ENCODE measurements at regions not wholly inside any gene's neighbourhood (a gene's known extent, or its start where the extent isn't known, plus 50 kb on each side); places are given as distances from the start of the nearest gene placed in this dataset.

DNA sequence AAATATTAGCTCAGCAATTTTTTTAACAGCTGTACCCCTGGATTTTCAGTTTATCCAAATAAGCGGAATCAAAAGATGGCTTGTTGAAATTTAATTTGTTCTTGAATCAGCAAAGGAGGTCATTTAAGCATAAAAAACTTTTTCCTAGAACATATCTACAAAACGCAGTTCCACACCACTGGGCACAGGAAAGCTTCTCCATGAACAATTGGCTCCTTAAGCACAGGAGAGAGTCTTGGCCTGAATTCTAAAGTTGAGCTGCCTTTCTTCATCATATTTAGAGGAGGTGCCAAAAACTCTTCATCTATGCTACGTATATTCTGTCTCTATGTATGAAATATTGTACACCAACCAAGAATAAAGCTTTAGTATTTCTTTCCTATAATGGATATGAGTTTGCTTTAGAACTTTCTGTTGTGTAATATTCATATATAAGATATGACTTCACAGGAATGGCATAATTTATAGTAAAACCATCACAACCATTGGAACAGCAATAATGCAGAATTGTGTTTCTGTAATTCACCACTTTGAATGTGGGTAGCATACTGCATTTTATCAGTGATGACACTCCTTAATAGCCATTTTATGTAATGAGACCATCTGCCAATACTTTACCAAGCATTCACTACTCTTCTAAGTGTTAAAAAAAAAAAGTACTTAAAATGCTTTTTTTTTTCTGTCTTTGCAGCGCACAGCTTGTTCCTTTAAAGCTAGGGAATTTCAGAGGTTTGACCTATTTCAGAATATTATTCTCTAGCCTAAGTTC is 263.7 kb downstream of the SLITRK6 start:
- Mint-ChIP-seq H3K27ac (no peak overlapping the region), H3K27me3 (ENCODE audit: low read depth) (no peaks in the 10 kb centered on the region), H3K4me3 (no peak overlapping the region), H3K4me1 (no peaks in the 10 kb centered on the region; the same call in 1 of the 2 replicates), H3K36me3 (no peaks in the 10 kb centered on the region), H3K9me3 (no peaks in the 10 kb centered on the region)
- POLR2A ChIA-PET = no interaction called here
- CTCF ChIA-PET = no interaction called here
- no peak for DNase-seq (ENCODE audit: low spot score)
- no peak for ATAC-seq
- no peak for TF ChIP-seq ZNF396 (CRISPR knock-in tag; IDR thresholded peaks at IDR 0.05; ENCODE audit: borderline replicate concordance)
- TF ChIP-seq NFE2L1 (CRISPR knock-in tag; IDR thresholded peaks at IDR 0.05) = no peak
- TF ChIP-seq, protein P1, sequence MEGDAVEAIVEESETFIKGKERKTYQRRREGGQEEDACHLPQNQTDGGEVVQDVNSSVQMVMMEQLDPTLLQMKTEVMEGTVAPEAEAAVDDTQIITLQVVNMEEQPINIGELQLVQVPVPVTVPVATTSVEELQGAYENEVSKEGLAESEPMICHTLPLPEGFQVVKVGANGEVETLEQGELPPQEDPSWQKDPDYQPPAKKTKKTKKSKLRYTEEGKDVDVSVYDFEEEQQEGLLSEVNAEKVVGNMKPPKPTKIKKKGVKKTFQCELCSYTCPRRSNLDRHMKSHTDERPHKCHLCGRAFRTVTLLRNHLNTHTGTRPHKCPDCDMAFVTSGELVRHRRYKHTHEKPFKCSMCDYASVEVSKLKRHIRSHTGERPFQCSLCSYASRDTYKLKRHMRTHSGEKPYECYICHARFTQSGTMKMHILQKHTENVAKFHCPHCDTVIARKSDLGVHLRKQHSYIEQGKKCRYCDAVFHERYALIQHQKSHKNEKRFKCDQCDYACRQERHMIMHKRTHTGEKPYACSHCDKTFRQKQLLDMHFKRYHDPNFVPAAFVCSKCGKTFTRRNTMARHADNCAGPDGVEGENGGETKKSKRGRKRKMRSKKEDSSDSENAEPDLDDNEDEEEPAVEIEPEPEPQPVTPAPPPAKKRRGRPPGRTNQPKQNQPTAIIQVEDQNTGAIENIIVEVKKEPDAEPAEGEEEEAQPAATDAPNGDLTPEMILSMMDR (IDR thresholded peaks at IDR 0.05) = no peak
- TF ChIP-seq, protein P2, sequence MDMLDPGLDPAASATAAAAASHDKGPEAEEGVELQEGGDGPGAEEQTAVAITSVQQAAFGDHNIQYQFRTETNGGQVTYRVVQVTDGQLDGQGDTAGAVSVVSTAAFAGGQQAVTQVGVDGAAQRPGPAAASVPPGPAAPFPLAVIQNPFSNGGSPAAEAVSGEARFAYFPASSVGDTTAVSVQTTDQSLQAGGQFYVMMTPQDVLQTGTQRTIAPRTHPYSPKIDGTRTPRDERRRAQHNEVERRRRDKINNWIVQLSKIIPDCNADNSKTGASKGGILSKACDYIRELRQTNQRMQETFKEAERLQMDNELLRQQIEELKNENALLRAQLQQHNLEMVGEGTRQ (CRISPR knock-in tag; IDR thresholded peaks at IDR 0.05) = no peak
- no peak for TF ChIP-seq GABPB1 (CRISPR knock-in tag; IDR thresholded peaks at IDR 0.05)
- TF ChIP-seq NR2C2 (CRISPR knock-in tag; IDR thresholded peaks at IDR 0.05) = no peak
- TF ChIP-seq ZNF317 (CRISPR knock-in tag; IDR thresholded peaks at IDR 0.05; ENCODE audit: borderline replicate concordance, low read depth) = no peak
- TF ChIP-seq, protein P3, sequence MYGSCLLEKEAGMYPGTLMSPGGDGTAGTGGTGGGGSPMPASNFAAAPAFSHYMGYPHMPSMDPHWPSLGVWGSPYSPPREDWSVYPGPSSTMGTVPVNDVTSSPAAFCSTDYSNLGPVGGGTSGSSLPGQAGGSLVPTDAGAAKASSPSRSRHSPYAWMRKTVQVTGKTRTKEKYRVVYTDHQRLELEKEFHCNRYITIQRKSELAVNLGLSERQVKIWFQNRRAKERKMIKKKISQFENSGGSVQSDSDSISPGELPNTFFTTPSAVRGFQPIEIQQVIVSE (CRISPR knock-in tag; IDR thresholded peaks at IDR 0.05; ENCODE audit: borderline replicate concordance) = no peak
- TF ChIP-seq IRF2 (CRISPR knock-in tag; IDR thresholded peaks at IDR 0.05; ENCODE audit: borderline replicate concordance, low read depth) = no peak
- TF ChIP-seq, protein P4, sequence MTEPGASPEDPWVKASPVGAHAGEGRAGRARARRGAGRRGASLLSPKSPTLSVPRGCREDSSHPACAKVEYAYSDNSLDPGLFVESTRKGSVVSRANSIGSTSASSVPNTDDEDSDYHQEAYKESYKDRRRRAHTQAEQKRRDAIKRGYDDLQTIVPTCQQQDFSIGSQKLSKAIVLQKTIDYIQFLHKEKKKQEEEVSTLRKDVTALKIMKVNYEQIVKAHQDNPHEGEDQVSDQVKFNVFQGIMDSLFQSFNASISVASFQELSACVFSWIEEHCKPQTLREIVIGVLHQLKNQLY (CRISPR knock-in tag; IDR thresholded peaks at IDR 0.05) = no peak
- TF ChIP-seq, protein P5, sequence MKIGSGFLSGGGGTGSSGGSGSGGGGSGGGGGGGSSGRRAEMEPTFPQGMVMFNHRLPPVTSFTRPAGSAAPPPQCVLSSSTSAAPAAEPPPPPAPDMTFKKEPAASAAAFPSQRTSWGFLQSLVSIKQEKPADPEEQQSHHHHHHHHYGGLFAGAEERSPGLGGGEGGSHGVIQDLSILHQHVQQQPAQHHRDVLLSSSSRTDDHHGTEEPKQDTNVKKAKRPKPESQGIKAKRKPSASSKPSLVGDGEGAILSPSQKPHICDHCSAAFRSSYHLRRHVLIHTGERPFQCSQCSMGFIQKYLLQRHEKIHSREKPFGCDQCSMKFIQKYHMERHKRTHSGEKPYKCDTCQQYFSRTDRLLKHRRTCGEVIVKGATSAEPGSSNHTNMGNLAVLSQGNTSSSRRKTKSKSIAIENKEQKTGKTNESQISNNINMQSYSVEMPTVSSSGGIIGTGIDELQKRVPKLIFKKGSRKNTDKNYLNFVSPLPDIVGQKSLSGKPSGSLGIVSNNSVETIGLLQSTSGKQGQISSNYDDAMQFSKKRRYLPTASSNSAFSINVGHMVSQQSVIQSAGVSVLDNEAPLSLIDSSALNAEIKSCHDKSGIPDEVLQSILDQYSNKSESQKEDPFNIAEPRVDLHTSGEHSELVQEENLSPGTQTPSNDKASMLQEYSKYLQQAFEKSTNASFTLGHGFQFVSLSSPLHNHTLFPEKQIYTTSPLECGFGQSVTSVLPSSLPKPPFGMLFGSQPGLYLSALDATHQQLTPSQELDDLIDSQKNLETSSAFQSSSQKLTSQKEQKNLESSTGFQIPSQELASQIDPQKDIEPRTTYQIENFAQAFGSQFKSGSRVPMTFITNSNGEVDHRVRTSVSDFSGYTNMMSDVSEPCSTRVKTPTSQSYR (CRISPR knock-in tag; IDR thresholded peaks at IDR 0.05) = no peak
- no peak for TF ChIP-seq CREM (CRISPR knock-in tag; IDR thresholded peaks at IDR 0.05)
- TF ChIP-seq, protein P6, sequence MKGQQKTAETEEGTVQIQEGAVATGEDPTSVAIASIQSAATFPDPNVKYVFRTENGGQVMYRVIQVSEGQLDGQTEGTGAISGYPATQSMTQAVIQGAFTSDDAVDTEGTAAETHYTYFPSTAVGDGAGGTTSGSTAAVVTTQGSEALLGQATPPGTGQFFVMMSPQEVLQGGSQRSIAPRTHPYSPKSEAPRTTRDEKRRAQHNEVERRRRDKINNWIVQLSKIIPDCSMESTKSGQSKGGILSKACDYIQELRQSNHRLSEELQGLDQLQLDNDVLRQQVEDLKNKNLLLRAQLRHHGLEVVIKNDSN (CRISPR knock-in tag; IDR thresholded peaks at IDR 0.05) = no peak
- no peak for TF ChIP-seq ZNF138 (CRISPR knock-in tag; conservative IDR thresholded peaks at IDR 0.05)
- TF ChIP-seq TP53 (CRISPR knock-in tag; IDR thresholded peaks at IDR 0.05) = no peak
- TF ChIP-seq, protein P7, sequence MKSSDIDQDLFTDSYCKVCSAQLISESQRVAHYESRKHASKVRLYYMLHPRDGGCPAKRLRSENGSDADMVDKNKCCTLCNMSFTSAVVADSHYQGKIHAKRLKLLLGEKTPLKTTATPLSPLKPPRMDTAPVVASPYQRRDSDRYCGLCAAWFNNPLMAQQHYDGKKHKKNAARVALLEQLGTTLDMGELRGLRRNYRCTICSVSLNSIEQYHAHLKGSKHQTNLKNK (CRISPR knock-in tag; IDR thresholded peaks at IDR 0.05) = no peak
- TF ChIP-seq, protein P8, sequence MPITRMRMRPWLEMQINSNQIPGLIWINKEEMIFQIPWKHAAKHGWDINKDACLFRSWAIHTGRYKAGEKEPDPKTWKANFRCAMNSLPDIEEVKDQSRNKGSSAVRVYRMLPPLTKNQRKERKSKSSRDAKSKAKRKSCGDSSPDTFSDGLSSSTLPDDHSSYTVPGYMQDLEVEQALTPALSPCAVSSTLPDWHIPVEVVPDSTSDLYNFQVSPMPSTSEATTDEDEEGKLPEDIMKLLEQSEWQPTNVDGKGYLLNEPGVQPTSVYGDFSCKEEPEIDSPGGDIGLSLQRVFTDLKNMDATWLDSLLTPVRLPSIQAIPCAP (CRISPR knock-in tag; IDR thresholded peaks at IDR 0.05) = no peak
- no peak for TF ChIP-seq NFATC4 (CRISPR knock-in tag; IDR thresholded peaks at IDR 0.05)
- TF ChIP-seq, protein P9, sequence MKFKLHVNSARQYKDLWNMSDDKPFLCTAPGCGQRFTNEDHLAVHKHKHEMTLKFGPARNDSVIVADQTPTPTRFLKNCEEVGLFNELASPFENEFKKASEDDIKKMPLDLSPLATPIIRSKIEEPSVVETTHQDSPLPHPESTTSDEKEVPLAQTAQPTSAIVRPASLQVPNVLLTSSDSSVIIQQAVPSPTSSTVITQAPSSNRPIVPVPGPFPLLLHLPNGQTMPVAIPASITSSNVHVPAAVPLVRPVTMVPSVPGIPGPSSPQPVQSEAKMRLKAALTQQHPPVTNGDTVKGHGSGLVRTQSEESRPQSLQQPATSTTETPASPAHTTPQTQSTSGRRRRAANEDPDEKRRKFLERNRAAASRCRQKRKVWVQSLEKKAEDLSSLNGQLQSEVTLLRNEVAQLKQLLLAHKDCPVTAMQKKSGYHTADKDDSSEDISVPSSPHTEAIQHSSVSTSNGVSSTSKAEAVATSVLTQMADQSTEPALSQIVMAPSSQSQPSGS (CRISPR knock-in tag; IDR thresholded peaks at IDR 0.05; ENCODE audit: borderline replicate concordance, low read depth) = no peak
- TF ChIP-seq ZNF416 (CRISPR knock-in tag; IDR thresholded peaks at IDR 0.05) = no peak
